Suprapubic skin (tissue), 4 donors: ENCODE measurements at regions not wholly inside any gene's neighbourhood (a gene's known extent, or its start where the extent isn't known, plus 50 kb on each side); places are given as distances from the start of the nearest gene placed in this dataset.

Source experiments
- POLR2A ChIP-seq, 2 donors: fragments of 450-650 bp; IDR thresholded peaks; one replicate each; pipeline ENCODE4 v1.6.1; 2017; ENCODE audit warnings: antibody characterized with exemption in 2 of 2, mild to moderate bottlenecking in 2 of 2, moderate library complexity in 2 of 2
- POLR2AphosphoS5 ChIP-seq, 3 donors: sonication (generic); formaldehyde crosslinking; IDR thresholded peaks; one replicate each; pipeline ENCODE4 v1.6.1; 2017; ENCODE audit warnings: antibody characterized with exemption in 3 of 3
- TF ChIP-seq, protein P1 (sequence below), 2 donors: fragments of 200-600 bp in 1 of 2; fragments of 450-650 bp in 1 of 2; sonication (generic) in 1 of 2; IDR thresholded peaks; one replicate each; pipeline ENCODE4 v1.5.1; 2016 to 2019; ENCODE audit warnings: antibody characterized with exemption in 2 of 2, mild to moderate bottlenecking in 1 of 2, moderate library complexity in 1 of 2

GRCh38 chr2:15867194-15868171 is 72.9 kb upstream of the MYCN start:
- no peak for TF ChIP-seq POLR2A (IDR thresholded peaks at IDR 0.05)
- TF ChIP-seq, protein P1, sequence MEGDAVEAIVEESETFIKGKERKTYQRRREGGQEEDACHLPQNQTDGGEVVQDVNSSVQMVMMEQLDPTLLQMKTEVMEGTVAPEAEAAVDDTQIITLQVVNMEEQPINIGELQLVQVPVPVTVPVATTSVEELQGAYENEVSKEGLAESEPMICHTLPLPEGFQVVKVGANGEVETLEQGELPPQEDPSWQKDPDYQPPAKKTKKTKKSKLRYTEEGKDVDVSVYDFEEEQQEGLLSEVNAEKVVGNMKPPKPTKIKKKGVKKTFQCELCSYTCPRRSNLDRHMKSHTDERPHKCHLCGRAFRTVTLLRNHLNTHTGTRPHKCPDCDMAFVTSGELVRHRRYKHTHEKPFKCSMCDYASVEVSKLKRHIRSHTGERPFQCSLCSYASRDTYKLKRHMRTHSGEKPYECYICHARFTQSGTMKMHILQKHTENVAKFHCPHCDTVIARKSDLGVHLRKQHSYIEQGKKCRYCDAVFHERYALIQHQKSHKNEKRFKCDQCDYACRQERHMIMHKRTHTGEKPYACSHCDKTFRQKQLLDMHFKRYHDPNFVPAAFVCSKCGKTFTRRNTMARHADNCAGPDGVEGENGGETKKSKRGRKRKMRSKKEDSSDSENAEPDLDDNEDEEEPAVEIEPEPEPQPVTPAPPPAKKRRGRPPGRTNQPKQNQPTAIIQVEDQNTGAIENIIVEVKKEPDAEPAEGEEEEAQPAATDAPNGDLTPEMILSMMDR (IDR thresholded peaks at IDR 0.05): no peak
- TF ChIP-seq POLR2AphosphoS5 (IDR thresholded peaks at IDR 0.05): no peak
